ENCODE measurements at regions not wholly inside any gene's neighbourhood (a gene's known extent, or its start where the extent isn't known, plus 50 kb on each side); places are given as distances from the start of the nearest gene placed in this dataset.

DNA sequence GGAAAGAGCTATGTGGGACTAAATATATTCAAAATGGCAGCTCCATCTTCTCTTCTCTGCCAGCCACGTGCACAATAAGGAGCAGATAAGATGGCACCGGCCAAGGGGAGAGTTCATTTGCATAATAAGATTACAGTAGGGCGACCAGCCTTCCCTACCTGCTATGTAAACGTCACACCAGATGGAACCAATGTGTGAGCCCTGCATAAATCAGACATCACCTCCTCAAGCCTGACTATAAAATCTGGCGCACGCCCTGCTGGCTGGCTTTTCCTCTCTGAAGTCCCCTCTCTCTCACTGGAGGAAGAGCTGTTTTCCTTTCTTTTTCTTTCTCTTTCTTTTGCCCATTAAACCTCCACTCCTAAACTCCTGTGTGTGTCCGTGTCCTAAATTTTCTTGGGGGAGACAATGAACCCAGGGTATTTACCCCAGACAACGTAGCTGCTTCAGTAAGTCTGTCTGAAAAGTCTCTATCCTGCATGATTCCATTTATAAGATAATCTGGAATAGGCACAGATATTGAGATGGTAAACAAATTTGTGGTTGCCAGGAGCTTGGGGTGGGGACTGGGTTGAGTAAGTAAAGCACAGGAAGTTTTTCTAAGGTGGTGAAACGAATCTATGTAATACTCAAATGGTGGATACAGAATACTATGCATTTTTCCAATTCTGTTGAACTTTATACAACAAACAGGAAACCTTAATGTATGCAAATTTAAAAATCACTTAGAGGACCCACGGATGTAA lies 670.0 kb upstream of the KIRREL3 start:
- 22% methylated on average over 10 of the region's 10 CpGs for WGBS (ENCODE audit: low lambda C conversion rate)
- DNase-seq, result no peak
- POLR2A ChIA-PET, result no interaction called here

DNA sequence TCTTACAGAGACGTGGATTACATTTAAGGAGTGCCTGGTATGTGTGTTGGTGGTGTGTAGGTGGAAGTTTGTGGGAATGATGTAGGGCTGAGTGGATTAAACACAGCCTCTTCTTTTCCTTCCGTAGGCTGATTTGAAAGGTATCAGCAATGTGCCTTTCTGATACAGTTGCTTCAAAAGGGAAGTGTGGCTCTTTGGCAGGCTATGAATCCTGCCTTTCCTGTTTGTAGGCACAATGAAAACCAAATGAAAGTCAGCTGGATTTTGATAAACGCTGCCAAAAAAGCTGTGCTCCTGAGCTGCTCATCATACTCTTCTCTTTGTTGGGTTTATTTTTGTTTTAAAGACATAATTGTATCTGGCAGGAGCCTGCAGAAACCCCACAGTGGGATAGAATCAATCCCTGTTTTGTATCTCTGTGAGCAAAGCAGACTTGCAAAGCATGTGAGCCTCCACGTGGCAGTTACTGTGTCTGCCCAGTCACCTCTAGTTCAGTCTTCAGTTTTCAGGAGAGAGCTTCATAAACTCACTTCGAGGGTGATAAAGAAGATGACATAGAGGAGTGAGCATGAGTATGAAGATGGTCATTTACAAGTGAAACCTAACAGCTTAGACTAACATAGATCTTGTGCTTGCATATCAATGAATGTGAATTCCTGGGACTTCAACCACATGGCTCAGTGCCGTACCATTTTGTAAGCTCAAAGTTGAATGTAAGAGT lies 655.7 kb upstream of the KIRREL3 start:
- no peaks in the 10 kb centered on the region for H4K20me1 ChIP-seq (ENCODE audit: insufficient read depth)
- no peaks in the 10 kb centered on the region for H3K36me3 ChIP-seq (replicated peaks in 1 of 2; ENCODE audit: control insufficient read depth in 1 of 2, insufficient read depth in 2 of 2, low read length in 1 of 2)
- TF ChIP-seq REST (IDR thresholded peaks at IDR 0.05; ENCODE audit: low read depth, low read length) (no peak), FOXM1 (IDR thresholded peaks at IDR 0.05; ENCODE audit: low read depth) (no peak), RCOR1 (IDR thresholded peaks at IDR 0.05; ENCODE audit: low read length) (no peak)
- POLR2A ChIA-PET, result no interaction called here
- no peak overlapping the region for H2AFZ ChIP-seq (ENCODE audit: low read depth)
- CTCF ChIA-PET, result no interaction called here
- no peaks in the 10 kb centered on the region for H3K79me2 ChIP-seq (ENCODE audit: insufficient read depth)
- H3K27me3 ChIP-seq (ENCODE audit: insufficient read depth), result no peaks in the 10 kb centered on the region
- no peaks in the 10 kb centered on the region; a peak in 1 of 4 replicates for H3K4me1 ChIP-seq (ENCODE audit: control insufficient read depth in 1 of 2, insufficient read depth in 2 of 2, low read depth in 1 of 2, low read length in 1 of 2)
- no peaks in the 10 kb centered on the region for H3F3A ChIP-seq (replicated peaks; ENCODE audit: insufficient read depth)
- no peak overlapping the region for H3K4me3 ChIP-seq (ENCODE audit: low read depth in 2 of 2, low read length in 1 of 2)
- H3K27ac ChIP-seq (ENCODE audit: low read depth in 2 of 2, low read length in 1 of 2), result no peak overlapping the region
- WGBS (ENCODE audit: low lambda C conversion rate), result 23% methylated on average over 6 of the region's 6 CpGs
- H3K9me3 ChIP-seq, result no peaks in the 10 kb centered on the region
- no peak overlapping the region for H3K9ac ChIP-seq
- H3K4me2 ChIP-seq, result no peak overlapping the region
- no peak for DNase-seq
- no peaks in the 10 kb centered on the region for H3K9me2 ChIP-seq

More for the DNA sequence above, 670.0 kb upstream of the KIRREL3 start:
- Histone ChIP-seq H3K36me3 (replicated peaks in 1 of 2; ENCODE audit: control insufficient read depth in 1 of 2, insufficient read depth in 2 of 2, low read length in 1 of 2) (no peaks in the 10 kb centered on the region), H3K4me2 (no peak overlapping the region), H3K4me3 (ENCODE audit: low read depth in 2 of 2, low read length in 1 of 2) (no peak overlapping the region), H3F3A (replicated peaks; ENCODE audit: insufficient read depth) (no peaks in the 10 kb centered on the region), H3K79me2 (ENCODE audit: insufficient read depth) (no peaks in the 10 kb centered on the region), H3K27me3 (ENCODE audit: insufficient read depth) (no peaks in the 10 kb centered on the region), H4K20me1 (ENCODE audit: insufficient read depth) (no peaks in the 10 kb centered on the region), H3K9me3 (no peaks in the 10 kb centered on the region), H3K27ac (ENCODE audit: low read depth in 2 of 2, low read length in 1 of 2) (no peak overlapping the region), H3K9ac (no peak overlapping the region), H3K4me1 (ENCODE audit: control insufficient read depth in 1 of 2, insufficient read depth in 2 of 2, low read depth in 1 of 2, low read length in 1 of 2) (peaks cover 0 to 1% of the 10 kb centered on the region in 2 experiments; a peak in 1 of 4 replicates), H3K9me2 (no peaks in the 10 kb centered on the region), H2AFZ (ENCODE audit: low read depth) (no peak overlapping the region)
- CTCF ChIA-PET, result interaction anchor here (1.5 kb wide), 1 partner anchor 10 kb away, joined by 4 read pairs; no protein-coding TSS in a partner anchor
- TF ChIP-seq RAD21 (IDR thresholded peaks at IDR 0.05; ENCODE audit: low read length), result no peak
- no peak for TF ChIP-seq FOSL2 (IDR thresholded peaks at IDR 0.05; ENCODE audit: borderline replicate concordance, low read depth)
- no peak for TF ChIP-seq TEAD4 (IDR thresholded peaks at IDR 0.05; ENCODE audit: borderline replicate concordance, insufficient read depth)
- no peak for TF ChIP-seq FOXJ3 (CRISPR knock-in tag; IDR thresholded peaks at IDR 0.05)
- TF ChIP-seq TAF1 (IDR thresholded peaks at IDR 0.05; ENCODE audit: borderline replicate concordance, low read depth, low read length), result no peak
- TF ChIP-seq EP300 (IDR thresholded peaks at IDR 0.05; ENCODE audit: borderline replicate concordance in 1 of 2, low read depth in 1 of 2, low read length in 1 of 2), result no peak

Measured in SK-N-SH (cell line).